ENCODE measurements at regions not wholly inside any gene's neighbourhood (a gene's known extent, or its start where the extent isn't known, plus 50 kb on each side); places are given as distances from the start of the nearest gene placed in this dataset.

GRCh38 chr21:19181604-19182140, 778.1 kb upstream of the TMPRSS15 start:
- TF ChIP-seq CTCF (IDR thresholded peaks at IDR 0.05; ENCODE audit: low read depth, low read length), result no peak
- no peak for TF ChIP-seq POLR2A (IDR thresholded peaks at IDR 0.05; ENCODE audit: extremely low read depth, insufficient read length)
- no peak for TF ChIP-seq MAX (IDR thresholded peaks at IDR 0.05; ENCODE audit: low read depth, low read length)
- no peak for TF ChIP-seq MYC (IDR thresholded peaks at IDR 0.05; ENCODE audit: low read depth, low read length)
